Smooth muscle cell of the brain vasculature (primary cell): ENCODE measurements at regions not wholly inside any gene's neighbourhood (a gene's known extent, or its start where the extent isn't known, plus 50 kb on each side); places are given as distances from the start of the nearest gene placed in this dataset.
A peak's percentile ranks its signal among the peaks of the same experiment; 100 is the strongest.
"Not testable (repeated sequence)": the region's sequence is repeated elsewhere in the genome, so short reads cannot be mapped to it uniquely, and the experiment has no call there.

Experiments
- DNase-seq: peaks from one replicate; pipeline ENCODE4 v3.0.0-alpha.2; 2012; ENCODE audit warnings: low read depth, low spot score

DNA sequence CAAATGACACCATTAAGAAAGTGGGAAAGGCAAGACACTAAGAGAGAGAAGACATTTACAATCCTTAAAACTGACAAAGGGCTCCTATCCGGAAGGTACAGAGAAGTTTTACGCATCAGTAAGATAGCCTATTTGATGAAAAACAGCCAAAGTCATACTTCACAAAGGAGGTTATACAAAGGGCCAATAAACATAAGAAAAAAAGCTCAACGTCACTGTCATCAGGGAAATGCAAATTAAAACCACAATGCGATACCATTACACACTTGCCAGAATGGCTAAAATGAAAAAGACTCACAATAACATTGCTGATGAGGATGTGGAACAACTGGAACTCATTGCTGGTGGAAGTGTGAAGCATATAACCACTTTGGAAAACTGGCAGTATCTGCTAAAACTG, 168.6 kb upstream of the FAR2 start:
- no peak for DNase-seq

DNA sequence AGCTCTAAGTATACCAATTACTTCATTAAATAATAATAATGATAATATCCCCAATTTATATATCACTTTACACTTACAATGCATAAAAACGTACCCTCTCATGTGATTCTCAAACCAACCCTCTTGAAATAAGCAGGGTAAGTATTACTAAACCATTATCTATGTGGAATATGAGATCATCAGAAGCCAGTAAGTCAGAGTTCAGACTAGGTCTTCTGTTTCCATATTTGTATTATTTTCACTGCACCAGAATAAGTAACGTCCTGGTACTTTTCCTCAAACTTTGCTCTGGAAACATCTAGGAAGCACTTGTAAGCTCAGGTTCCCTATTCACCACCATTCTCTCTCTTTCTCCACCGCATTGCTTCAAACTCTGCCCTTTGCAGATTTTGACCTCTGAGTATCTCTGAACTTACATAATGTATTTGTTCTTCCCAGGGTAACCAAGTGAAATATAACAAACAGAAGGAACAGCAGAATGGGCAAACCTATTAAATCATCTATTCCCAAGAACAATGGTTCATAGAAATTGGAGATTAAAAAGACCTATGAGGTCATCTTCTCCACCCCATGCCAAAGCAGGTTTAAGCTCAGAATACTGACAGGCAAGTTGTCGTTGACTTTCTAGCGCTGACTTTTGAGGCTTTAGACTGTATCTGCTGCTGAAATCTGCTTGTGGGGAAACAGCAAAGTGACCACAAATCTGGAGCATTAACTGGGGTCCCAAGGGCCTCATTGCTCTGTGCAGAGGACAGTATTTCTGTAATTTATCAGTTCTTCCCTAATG, 161.3 kb upstream of the FAR2 start:
- DNase-seq: no peak

DNA sequence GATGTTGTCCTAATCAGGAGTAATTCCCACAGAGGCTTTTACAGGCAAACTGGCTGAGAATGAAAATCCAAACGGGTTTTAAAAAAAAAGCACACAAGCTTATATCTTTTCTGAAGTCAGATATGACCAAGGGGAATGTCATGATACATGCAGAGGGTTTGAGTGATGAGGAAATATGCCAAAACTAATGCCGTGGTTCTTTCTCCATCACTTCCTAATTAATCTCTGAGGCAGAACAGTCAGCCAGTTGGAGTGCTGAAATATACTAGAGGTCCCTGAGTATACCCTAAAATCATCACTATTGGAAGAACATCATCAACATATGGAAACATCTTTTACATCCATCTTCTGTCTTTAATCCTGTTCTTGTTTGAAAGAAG, 160.8 kb upstream of the FAR2 start:
- no peak for DNase-seq

DNA sequence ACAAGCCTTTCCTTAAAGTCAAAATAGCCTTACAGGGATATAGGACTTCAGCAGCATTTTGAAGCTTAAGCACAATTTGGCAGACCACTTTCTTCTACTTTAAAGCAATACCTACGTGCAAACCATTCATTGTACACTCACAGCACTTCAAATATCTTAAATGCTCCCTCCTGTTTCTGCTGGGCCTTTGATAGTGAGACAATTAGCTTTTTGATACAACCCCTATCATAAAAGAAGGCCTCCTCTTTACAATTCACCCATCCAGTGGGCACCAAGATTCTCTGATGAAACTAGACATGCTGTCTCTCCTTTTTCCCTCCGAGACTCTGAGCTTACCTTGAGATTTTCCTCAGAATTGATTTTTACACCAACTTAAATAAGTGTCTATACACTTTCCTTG, 157.5 kb upstream of the FAR2 start:
- DNase-seq: no peak

DNA sequence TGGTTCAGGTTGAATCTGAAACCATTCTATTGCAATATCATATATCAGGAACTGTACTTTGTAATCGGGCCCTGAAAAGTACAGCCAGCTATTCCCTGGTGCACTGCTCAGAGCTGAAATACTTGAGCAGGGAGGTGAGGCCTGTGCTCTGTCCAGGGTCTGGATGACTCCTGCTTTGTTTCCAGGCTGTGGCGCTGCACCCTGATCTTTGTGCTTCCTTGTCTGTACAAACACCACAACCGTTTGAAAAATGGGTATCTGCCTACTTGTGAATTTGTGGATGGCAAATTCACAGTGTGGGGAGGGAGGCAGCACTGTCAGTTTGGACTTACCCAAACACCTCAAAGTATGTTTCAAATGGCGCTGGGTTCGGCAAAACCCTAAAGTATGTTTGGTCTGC, 155.4 kb upstream of the FAR2 start:
- no peak for DNase-seq

DNA sequence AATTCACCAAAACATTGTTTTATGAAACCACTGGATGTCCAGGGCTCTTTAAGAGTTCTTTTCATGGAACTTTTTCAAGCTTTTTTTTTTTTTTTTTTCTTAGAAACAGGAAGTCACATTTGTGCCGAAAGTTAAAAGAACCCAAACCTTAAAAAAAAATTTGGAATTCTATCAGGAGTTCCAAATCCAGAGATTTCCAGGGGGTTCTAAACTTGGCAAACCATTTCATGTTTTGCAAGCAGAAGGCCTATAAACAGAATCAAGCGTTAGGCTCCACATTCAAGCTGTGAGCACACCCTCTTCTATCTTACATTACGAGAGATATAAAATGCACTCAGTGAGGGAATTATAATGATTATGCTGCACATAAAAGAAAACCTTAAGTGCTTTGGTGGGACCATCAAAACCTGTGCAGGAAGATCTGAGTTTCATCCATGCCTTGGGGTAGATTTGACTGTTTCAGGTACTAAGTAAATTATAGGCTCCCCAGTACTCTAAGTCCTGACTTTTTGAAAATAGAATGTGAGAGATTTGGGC, 154.8 kb upstream of the FAR2 start:
- no peak for DNase-seq

DNA sequence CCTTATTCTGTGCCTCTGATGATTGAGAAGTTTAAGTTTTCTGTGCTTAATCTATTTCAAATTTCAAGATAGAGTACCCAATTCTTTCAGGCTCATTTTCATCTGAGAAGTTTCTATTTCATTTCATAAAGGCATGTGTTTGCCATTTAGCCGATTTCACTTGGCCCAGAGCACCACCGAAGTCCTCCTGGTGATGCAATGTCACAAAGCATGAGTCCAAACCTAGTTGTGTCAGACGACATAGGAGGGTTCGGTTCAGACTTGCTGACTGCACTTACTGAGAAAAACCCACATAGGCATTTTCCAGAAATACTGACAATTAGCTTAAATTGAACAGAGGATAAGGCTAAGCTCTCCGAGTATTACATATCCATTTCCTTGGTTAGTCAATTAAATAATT, 152.4 kb upstream of the FAR2 start:
- DNase-seq: no peak

DNA sequence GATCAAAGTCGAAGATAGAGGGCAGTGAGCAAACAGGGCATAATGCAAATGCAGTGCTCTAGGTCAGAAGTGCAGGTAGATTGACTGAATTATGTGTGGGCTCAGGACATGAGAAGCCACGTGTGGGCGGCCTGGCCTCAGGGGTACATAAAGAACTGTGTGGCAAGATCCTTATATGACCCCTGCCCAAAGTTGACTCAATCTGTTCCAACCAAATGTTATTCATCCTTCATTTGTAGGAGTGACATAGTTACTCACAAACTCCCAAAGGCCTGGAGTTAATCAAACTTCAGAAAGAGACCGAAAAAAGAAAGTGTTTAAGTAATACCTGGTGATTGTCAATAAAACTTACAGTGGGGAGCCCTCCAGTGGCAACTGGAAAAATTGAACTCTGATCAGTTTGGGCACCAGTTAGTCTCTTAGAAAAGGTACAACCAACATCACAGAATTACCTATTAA, 150.4 kb upstream of the FAR2 start:
- peak; percentile 20 for DNase-seq

DNA sequence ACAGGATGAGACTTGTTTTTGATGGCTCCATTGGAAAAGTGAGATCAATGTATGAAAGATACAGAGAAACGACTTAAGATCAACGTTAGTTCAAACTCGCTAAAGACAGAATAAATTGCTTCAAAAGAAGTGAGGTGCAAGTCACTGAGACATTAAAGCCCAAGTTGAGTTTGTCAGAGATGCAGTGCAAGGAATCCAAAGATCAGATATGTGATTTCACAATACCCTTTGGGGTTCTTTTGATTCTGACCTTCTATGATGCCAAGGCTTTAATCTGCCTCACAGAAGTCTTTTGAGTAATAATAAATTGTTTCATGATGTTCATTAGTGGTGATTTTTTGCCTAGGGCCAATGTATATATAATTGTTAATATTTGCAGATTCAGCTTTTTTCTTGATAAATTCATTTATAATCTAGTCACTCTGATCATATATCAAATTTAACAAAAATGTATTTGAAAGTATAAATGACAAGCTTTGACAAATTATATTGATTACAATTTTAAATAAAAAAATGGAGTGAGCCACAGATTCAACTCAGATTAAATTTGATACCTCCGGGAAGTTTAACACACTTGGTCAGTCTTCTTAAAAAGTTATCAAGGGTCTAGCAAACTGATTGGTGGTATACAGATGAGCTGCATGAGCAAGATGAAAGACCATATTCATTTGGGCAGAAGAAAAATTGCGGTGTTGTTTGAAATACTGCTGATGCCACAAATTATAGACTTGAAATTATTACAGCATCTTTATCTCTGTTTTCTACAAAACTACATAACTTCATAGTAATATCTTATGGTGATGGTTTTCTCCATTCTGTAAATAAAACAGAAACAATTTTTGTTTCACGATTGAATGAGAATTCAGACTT, 144.8 kb upstream of the FAR2 start:
- DNase-seq: no peak

DNA sequence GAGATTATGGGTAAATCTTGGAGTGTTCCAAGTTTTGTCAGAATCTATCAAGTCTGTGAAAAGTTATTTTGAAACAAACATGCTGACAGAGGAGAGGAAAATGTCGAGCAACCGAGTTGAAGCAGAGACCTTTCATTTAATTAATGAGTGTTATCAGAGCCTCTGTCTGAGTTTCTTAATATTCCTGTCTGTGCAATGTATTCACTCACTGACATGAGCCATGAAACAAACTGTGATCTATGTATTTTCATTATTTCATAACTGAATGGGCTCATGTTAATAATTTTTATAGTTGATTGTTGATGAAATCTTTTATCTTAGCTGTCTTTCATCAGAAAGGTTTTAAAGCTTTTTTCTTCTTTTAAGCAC, 144.2 kb upstream of the FAR2 start:
- DNase-seq: no peak

DNA sequence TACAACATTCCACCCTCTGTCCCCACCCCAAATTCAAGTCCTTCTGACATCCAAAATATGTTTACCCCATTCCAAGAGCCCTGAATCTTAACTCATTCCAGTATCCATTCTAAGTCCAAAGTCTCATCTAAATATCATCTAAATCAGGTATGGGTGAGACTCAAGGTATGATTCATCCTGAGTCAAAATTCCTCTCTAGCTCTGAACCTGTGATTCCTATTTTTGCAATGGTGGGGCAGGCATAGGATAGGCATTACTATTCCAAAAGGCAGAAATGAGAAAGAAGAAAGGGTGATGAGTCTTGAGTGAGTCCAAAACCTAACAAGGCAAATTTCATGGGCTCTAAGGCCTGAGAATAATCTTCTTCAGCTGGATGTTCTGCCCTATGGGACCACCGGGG, 140.3 kb upstream of the FAR2 start:
- DNase-seq: no peak

DNA sequence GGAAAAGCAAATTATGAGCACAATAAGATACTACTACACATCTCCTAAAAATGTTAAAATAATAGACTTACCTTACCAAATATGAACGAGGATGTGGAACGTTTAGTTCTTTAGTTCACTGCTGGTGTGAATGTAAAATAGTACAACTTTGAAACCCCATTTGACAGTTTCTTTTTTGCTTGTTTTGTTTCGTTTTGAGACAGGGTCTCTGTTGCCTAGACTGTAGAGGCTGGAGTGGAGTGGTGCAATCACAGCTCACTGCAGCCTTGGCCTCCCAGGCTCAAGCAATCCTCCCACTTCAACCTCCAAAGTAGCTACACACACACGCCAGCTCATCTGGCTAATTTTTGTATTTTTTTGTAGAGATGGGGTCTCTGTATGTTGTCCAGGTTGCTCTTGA, 136.4 kb upstream of the FAR2 start:
- no peak for DNase-seq

DNA sequence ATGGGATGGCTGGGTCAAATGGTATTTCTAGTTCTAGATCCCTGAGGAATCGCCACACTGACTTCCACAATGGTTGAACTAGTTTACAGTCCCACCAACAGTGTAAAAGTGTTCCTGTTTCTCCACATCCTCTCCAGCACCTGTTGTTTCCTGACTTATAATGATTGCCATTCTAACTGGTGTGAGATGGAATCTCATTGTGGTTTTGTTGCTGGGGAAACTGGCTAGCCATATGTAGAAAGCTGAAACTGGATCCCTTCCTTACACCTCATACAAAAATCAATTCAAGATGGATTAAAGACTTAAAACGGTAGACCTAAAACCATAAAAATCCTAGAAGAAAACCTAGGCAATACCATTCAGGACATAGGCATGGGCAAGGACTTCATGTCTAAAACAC, 131.5 kb upstream of the FAR2 start:
- DNase-seq: not testable (repeated sequence)

DNA sequence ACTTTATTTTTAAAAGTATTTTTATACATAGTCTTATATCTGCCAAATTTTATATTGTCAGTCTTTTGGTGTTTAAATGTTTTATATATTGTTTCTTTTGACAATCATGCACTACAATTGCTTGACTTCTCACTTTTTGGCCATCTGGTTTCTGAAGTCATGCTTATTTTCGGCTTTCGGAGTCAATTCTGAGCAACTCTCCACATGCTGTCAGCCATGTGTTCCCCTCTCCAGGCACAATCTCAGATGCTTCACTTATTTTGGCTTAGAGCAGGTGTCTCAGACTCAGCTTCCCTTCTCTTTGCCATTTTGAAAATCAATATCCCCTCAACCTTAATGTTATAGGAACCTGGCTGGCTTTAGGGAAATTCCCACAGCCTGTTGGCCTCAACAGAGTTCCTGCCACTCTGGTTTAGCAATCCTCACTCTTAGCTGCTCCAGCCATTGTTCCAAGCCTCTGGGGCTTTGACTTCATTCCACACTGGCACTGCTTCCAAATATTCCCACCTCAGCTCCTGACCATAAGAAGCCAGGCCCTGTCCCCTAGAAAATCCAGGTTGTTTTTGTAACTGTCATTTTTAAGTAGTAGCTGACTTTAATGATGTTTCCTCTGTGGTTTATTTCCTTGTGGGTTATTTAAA, 125.5 kb upstream of the FAR2 start:
- DNase-seq: no peak

DNA sequence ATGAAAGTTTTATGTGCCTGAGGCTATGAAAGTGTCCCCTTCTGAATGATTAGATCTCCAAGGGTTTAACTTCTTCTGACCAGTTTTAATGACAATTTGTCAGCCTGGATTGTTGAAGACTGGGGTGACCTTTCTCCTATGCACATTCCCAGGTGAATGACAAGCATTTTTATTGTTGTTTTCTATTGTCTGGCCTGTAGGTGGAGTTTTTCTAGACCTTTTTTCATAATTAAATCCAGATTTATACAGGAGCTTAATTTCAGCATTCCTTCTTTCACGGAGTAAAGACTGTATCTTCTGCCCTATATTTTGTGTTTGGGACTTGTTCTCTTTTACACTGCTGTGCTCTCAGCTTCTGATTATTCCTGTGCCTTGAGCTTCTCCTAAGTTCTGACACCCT, 125.0 kb upstream of the FAR2 start:
- no peak for DNase-seq

DNA sequence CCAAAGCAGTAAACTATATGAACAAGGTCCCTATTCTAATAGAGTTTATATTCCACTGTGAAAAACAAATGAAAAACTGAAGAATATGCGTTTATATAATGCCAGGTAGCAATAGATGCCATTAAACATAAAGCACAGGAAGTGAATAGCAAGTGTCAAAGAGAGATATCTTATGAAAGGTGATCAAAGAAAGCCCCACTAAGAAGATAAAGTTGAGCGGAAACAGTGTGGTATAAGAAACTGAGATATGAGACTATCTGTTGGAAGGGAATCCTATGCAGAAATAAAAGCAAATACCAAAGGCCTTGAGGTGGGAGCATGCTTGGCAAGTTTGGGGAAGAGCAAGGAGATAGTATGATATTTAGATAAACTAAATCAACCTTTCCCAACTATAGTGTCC, 123.1 kb upstream of the FAR2 start:
- DNase-seq: no peak

DNA sequence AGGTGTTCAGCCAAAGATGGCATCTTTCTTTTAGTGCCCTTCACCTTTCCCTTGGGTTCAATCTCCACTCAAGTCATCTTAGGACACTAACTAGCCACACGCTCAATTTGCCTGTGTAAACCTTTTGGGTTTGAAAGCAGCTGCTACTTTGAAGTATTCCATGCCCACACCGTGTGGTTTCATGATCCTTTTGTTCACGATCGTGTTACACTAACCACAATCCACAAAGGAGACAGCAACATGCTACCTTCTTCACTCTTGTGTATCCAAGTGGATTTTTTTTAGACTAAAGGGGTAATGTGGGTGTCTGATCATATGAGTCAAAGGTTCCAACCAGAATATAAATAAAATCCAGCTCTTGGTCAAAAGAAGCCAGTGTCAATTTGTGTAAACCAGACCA, 122.7 kb upstream of the FAR2 start:
- no peak for DNase-seq

DNA sequence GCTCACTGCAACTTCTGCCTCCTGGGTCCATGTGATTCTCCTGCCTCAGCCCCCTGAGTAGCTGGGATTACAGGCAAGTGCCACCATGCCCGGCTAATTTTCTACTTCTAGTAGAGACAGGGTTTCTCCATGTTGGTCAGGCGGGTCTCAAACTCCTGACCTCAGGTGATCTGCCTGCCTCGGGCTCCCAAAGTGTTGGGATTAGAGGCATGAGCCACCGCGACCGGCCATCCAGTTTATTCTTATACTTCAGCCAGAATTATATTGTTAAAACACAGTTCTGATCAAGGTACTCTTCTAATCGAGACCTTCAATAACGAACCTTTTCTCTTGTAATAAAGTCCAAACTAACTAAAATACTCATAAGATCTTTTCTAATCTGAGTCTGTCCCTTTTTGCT, 119.6 kb upstream of the FAR2 start:
- not testable (repeated sequence) for DNase-seq

DNA sequence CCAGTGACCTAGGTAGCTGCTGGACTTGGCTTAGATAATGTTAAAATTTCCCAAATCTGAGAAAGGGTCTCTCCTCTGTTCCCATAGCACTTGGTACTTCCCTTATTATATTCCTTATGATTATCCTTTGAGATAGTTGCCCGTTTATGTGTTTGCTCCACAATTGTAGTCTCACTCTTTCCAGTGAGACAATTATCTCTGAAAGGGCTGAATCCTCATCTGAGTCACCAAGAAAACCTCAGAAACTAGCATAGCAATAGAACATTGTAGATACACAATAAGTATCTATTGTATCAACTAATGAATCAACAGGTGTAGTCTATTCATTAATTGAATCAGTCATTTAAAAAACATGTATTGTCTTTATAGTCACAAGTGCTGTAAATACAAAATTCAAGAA, 119.1 kb upstream of the FAR2 start:
- no peak for DNase-seq

DNA sequence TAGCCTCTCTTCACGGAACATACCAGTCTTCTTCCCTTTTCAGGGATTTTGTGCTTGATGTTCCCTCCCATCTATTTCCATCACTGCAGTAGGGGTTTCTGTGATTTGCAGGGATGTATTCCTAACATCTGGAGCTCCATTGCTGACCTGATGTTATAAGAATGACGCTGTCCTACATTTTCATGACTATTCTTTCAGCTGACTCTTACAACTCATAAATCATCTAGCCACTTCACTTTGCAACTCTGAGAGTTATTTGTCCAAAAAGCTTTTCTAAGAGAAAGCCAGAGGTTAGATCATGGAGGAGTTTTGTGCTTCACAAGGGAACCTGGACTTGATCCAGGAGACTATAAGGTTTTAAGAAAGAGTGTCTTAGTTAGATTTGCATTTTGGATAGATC, 116.6 kb upstream of the FAR2 start:
- no peak for DNase-seq

DNA sequence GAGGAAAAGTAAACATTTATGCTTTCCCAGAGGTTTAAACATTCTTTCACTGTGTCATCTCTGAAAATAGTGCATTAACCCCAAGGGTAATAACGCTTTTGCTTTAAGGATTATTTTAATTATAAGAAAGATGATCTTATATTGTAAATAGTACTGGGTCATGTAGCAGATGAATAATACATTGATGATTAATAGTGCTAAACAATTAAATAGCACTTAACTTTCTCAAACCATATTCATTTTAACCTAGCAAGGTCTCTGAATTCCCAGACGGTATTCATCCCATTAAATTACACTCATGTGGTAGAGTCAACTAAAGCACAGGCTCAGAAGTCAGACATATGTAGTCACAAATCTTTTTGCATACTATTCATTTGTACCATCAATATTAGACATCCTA, 115.6 kb upstream of the FAR2 start:
- DNase-seq: no peak

DNA sequence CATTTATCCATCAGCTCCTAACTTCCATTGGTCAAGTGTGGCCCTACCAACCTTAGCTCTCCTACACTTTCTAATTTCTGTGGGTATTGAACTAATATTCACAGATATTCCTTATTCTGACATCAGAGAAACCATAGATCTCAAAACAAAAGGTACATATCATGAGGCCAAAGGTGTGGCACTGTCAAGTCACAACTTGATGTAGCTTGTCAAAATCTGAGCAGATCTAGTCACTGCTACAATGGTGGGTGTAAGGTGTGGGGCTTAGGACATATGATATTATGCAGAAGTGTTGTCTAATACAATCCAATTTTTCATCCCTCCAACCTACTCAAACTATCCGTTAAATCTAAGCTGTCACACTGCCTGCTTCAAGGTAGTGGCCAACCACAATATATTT, 114.0 kb upstream of the FAR2 start:
- no peak for DNase-seq
